GM18511 (cell line): ENCODE measurements at regions not wholly inside any gene's neighbourhood (a gene's known extent, or its start where the extent isn't known, plus 50 kb on each side); places are given as distances from the start of the nearest gene placed in this dataset.
A peak's percentile ranks its signal among the peaks of the same experiment; 100 is the strongest.

ENCODE experiments used
- ATAC-seq: cut with Tn5 transposase; IDR thresholded peaks from one replicate; pipeline ENCODE4 v1.9.1; 2021; ENCODE audit warnings: mild to moderate bottlenecking, moderate library complexity; ENCODE audit not compliant: unreplicated experiment

DNA sequence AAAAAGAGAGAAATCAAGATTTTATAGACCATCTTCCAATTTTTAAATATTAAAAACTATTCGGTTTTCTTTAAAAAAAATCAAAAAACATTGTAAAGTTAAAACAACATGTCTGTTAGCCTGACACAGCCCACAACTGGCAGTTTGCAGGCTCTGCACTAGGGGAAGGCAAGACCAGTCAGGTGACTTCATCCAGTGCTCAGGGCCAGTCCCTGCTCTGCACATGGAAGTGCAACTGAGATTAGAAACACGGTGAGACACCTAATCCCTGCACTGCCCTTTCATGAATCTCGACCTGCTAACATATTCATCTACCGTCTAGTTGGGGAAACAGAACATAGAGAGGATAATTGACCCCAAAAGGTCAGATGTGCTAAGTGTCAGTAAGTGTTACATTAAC, 135.2 kb downstream of the BARD1 start:
- ATAC-seq: peak; percentile 65

GRCh38 chr2:214671319-214671885, 138.1 kb downstream of the BARD1 start:
- no peak for ATAC-seq

DNA sequence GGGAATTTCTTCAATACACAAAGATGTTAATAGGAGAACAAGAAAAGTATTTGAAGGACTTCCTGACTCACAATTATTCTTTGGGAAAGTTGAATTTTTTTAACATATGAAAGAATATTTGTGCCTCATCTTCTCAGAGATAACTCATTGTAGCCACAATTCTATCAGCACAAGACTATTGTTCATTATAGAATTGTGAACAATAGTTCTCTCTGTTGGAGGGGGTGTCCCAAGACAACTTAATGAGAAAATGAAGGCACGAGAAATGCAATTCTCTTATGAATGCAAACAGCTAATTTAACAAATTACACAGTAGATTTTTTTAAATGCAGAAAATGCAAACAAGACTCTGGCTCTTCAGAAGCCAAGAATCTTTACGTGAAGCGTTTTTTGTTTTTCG, 157.0 kb downstream of the BARD1 start:
- no peak for ATAC-seq

DNA sequence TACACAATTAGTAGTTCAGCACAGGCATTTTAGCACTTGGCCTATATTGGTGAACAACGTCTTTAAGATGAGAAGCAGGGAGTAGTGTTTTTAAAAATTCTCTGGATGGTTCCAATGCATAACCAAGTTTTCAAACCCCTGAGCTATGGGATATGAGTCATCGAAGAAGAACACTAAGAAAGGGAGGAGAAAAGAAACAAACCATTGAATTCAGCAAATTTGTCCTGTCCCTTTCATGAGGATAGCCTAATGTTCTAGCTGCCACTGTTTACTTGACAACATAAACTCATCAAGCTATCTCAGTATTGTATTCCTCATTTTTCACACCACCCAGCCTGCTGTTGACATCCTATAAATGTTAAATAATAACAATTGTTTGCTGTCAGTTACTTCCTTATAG, 158.0 kb downstream of the BARD1 start:
- no peak for ATAC-seq

- ATAC-seq: no peak
Observed at GRCh38 chr2:214649440-214650205, 159.9 kb downstream of the BARD1 start.

- ATAC-seq: no peak
Observed at GRCh38 chr2:214648520-214648919, 161.0 kb downstream of the BARD1 start.

DNA sequence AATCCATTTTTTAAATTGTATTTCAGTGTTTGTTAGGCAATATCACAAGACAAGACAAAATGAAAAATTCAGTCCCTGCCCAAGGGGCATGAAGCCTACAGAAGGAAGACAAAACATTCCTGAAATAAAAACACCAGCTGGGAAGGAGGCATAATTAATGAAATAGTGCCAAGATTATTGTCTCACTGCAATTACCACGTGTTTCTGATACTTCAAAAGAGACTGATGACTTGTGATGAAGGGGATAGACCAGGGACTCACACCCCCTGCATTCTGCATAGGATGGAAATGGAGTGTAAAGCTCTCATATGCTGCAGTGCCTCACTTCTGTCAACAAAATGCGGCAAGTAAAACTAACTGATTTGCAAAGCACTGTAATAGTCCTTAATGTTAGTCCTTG, 178.1 kb downstream of the BARD1 start:
- ATAC-seq: no peak

DNA sequence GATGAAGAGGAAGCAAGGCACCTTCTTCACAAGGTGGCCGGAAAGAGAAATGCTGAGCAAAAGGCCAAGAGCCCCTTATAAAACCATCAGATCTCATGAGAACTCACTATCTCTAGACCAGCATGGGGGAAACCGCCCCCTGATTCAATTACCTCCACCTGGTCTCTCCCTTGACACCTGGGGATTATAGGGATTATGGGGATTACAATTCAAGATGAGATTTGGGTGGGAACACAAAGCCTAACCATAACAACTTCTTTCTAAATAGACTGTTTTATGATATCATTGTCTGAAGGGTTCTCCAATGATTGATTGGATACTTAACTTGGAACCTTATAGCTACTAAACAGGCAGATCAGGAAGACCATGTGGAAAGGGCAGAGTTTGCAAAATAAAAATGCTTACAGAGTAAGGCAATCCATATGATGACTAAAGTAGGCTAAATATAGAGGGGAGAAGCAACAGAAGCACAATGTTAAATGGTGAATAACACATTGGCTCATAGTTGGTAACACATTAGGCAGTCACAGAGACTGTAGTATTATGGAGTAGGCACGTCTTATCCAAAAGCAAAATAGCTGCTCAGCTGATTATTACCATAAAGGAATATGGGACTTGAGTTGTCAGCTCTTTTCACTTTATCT, 179.0 kb downstream of the BARD1 start:
- no peak for ATAC-seq

DNA sequence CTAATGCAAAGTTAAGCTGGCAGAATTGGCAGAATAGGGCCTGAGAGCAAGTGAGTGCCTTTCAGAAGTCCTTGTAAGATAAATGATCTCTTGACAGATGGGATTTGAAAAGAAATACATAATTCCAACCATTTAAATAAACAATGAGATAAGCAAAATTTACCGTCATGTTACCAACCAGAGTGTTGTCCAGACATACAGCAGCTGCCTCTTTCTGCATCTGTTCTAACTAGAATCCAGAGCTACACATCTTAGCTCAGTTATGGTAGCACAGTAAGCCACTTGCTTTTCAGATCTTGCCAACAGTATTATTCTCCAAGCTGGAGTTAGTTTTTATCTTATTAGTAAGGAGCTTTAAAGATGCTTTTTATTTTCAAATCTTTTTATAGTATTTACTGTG, 179.6 kb downstream of the BARD1 start:
- no peak for ATAC-seq
